AG09309 (cell line): ENCODE measurements at regions not wholly inside any gene's neighbourhood (a gene's known extent, or its start where the extent isn't known, plus 50 kb on each side); places are given as distances from the start of the nearest gene placed in this dataset.

Source experiments
- DNase-seq: peaks from one replicate; pipeline ENCODE4 v3.0.0-alpha.2; 2010; ENCODE audit warnings: low read depth
- H3K4me3 ChIP-seq: 2 replicates; pipeline ENCODE4 v1.5.1; 2011; ENCODE audit warnings: mild to moderate bottlenecking, low read depth, low read length, moderate library complexity; ENCODE audit not compliant: control insufficient read depth
- CTCF ChIP-seq: IDR thresholded peaks from 2 replicates; pipeline ENCODE4 v1.5.1; 2011; ENCODE audit warnings: mild to moderate bottlenecking, low read depth, low read length, inconsistent platforms; ENCODE audit not compliant: insufficient read depth, control insufficient read depth; ENCODE audit errors: missing control alignments

GRCh38 chr10:91043173-91043910, 122.5 kb upstream of the ANKRD1 start:
- H3K4me3 ChIP-seq: no peak overlapping the region
- DNase-seq: peak; percentile 5
- TF ChIP-seq CTCF: peak; percentile 55

GRCh38 chr10:91046869-91047268, 126.0 kb upstream of the ANKRD1 start:
- DNase-seq: no peak
- H3K4me3 ChIP-seq: no peak overlapping the region
- no peak for TF ChIP-seq CTCF

- TF ChIP-seq CTCF: no peak
- no peak overlapping the region for H3K4me3 ChIP-seq
- no peak for DNase-seq
Observed at GRCh38 chr10:91048380-91048779, 127.5 kb upstream of the ANKRD1 start.

- no peak for DNase-seq
- no peak overlapping the region for H3K4me3 ChIP-seq
- TF ChIP-seq CTCF: no peak
Observed at GRCh38 chr10:91049296-91049987, 128.6 kb upstream of the ANKRD1 start.

GRCh38 chr10:91049988-91050360, 129.1 kb upstream of the ANKRD1 start:
- TF ChIP-seq CTCF: no peak
- DNase-seq: no peak
- no peak overlapping the region for H3K4me3 ChIP-seq

GRCh38 chr10:91050371-91051034, 129.6 kb upstream of the ANKRD1 start:
- no peak for TF ChIP-seq CTCF
- DNase-seq: no peak
- no peak overlapping the region for H3K4me3 ChIP-seq
